B cell (primary cell): ENCODE measurements at regions not wholly inside any gene's neighbourhood (a gene's known extent, or its start where the extent isn't known, plus 50 kb on each side); places are given as distances from the start of the nearest gene placed in this dataset.

Experiments used
- ATAC-seq: fragments of 200-7000 bp; cut with Tn5 transposase; one replicate; pipeline ENCODE4 v1.10.0; 2021; ENCODE audit warnings: low read depth, mild to moderate bottlenecking, moderate number of reproducible peaks, moderate library complexity
- CTCF ChIA-PET: fragments of 350-600 bp; sonication (Branson Sonifier 250); formaldehyde crosslinking; loops from one replicate; lab custom pipeline; 2021; ENCODE audit warnings: antibody characterized with exemption, inconsistent platforms; lab: Charles Lee
- POLR2A ChIA-PET: fragments of 350-600 bp; sonication (Branson Sonifier 250); formaldehyde crosslinking; loops from one replicate; lab custom pipeline; 2021; ENCODE audit warnings: antibody characterized with exemption; lab: Charles Lee
- DNase-seq: peaks from one replicate; pipeline ENCODE4 v3.0.0; 2013
- H2AFZ ChIP-seq: 2 replicates; pipeline ENCODE4 v1.6.1; 2012; ENCODE audit warnings: mild to moderate bottlenecking, low read depth, low read length; ENCODE audit not compliant: insufficient read depth, poor library complexity, severe bottlenecking
- H3K27ac ChIP-seq, 2 donors: 1 replicate in 1 of 2; 2 replicates in 1 of 2; pipeline ENCODE4 v1.5.1; 2012 to 2013; ENCODE audit warnings: low read length in 2 of 2, mild to moderate bottlenecking in 2 of 2, moderate library complexity in 1 of 2
- H3K27me3 ChIP-seq, 4 experiments: fragments of 200-600 bp in 1 of 4; sonication (generic) in 1 of 4; replicated peaks in 1 of 4; 1 replicate in 2 of 4; 2 replicates in 2 of 4; pipeline versions ENCODE4 v1.6.1 to v1.7.0; 2013 to 2016; ENCODE audit warnings: low read length in 3 of 4, mild to moderate bottlenecking in 2 of 4, mixed read lengths in 1 of 4, moderate library complexity in 1 of 4; ENCODE audit not compliant: insufficient read depth in 4 of 4, control insufficient read depth in 3 of 4; ENCODE audit errors: control extremely low read depth in 1 of 4
- H3K36me3 ChIP-seq, 2 experiments: replicated peaks in 1 of 2; 1 replicate in 1 of 2; 2 replicates in 1 of 2; pipeline versions ENCODE4 v1.6.1 to v1.7.1; 2013; ENCODE audit warnings: low read length in 1 of 2; ENCODE audit not compliant: insufficient read depth in 2 of 2, control insufficient read depth in 1 of 2; ENCODE audit errors: control extremely low read depth in 1 of 2, extremely low read depth in 1 of 2
- H3K4me1 ChIP-seq, 2 donors: fragments of 200-600 bp in 1 of 2; sonication (generic) in 1 of 2; 1 replicate in 1 of 2; 2 replicates in 1 of 2; pipeline versions ENCODE4 v1.5.1 to v1.6.1; 2013 to 2017; ENCODE audit warnings: low read length in 2 of 2; ENCODE audit not compliant: control insufficient read depth in 2 of 2, insufficient read depth in 2 of 2
- H3K4me2 ChIP-seq: replicated peaks from 2 replicates; pipeline ENCODE3; 2012; ENCODE audit warnings: mild to moderate bottlenecking, low read depth, low read length; ENCODE audit not compliant: poor library complexity, severe bottlenecking
- H3K4me3 ChIP-seq, 5 experiments: fragments of 200-600 bp in 1 of 5; sonication (generic) in 1 of 5; 1 replicate in 3 of 5; 2 replicates in 2 of 5; pipeline versions ENCODE4 v1.5.1 to v1.7.0; 2011 to 2016; ENCODE audit warnings: low read length in 4 of 5, mild to moderate bottlenecking in 4 of 5, low read depth in 2 of 5, control low read depth in 1 of 5, moderate library complexity in 1 of 5; ENCODE audit not compliant: insufficient read depth in 1 of 5; ENCODE audit errors: control extremely low read depth in 1 of 5, extremely low read depth in 1 of 5
- H3K79me2 ChIP-seq: fragments of 200-600 bp; sonication (generic); one replicate; pipeline ENCODE4 v1.6.0; 2016; ENCODE audit warnings: low read length; ENCODE audit not compliant: control insufficient read depth, insufficient read depth
- H3K9ac ChIP-seq: fragments of 200-600 bp; sonication (generic); 2 replicates; pipeline ENCODE4 v1.6.1; 2017; ENCODE audit warnings: mild to moderate bottlenecking, low read length, moderate library complexity
- H3K9me3 ChIP-seq, 3 donors: one replicate each; pipeline versions ENCODE4 v1.6.1 to v1.7.1; 2013; ENCODE audit warnings: low read length in 2 of 3; ENCODE audit not compliant: control insufficient read depth in 2 of 3, insufficient read depth in 1 of 3; ENCODE audit errors: control extremely low read depth in 1 of 3
- H4K20me1 ChIP-seq: 2 replicates; pipeline ENCODE4 v1.6.0; 2012; ENCODE audit warnings: mild to moderate bottlenecking, low read length; ENCODE audit not compliant: insufficient read depth, control insufficient read depth, poor library complexity, severe bottlenecking
- H3K27ac Mint-ChIP-seq: one replicate; pipeline ENCODE4 v1.8.0; 2021; ENCODE audit warnings: mixed read lengths
- H3K27me3 Mint-ChIP-seq: one replicate; pipeline ENCODE4 v1.8.0; 2021; ENCODE audit warnings: mixed read lengths
- H3K4me1 Mint-ChIP-seq: one replicate; pipeline ENCODE4 v1.8.0; 2021; ENCODE audit warnings: mixed read lengths
- H3K4me3 Mint-ChIP-seq: one replicate; pipeline ENCODE4 v1.8.0; 2021; ENCODE audit warnings: mixed read lengths
- H3K9me3 Mint-ChIP-seq: one replicate; pipeline ENCODE4 v1.8.0; 2022; ENCODE audit warnings: mixed read lengths; ENCODE audit not compliant: insufficient read depth
- CTCF ChIP-seq: fragments of 200-600 bp; IDR thresholded peaks from one replicate; pipeline ENCODE4 v1.8.0; 2022; ENCODE audit warnings: antibody characterized with exemption, mild to moderate bottlenecking
- EZH2 ChIP-seq: IDR thresholded peaks from 2 replicates; pipeline ENCODE4 v1.6.1; 2012; ENCODE audit warnings: borderline replicate concordance, low read depth, mild to moderate bottlenecking, moderate library complexity, low read length; ENCODE audit not compliant: insufficient read depth, poor library complexity, severe bottlenecking
- WGBS: methylation state at CpG from one replicate; pipeline ENCODE4 v1.1.5; 2013; ENCODE audit warnings: missing lambda C conversion rate; ENCODE audit not compliant: insufficient coverage; 5-methylcytosine and 5-hydroxymethylcytosine counted together
- intact Hi-C: fragments of 100-400 bp; cut with micrococcal nuclease; formaldehyde crosslinking; loops from one replicate; pipeline ENCODE4 v1.10.0; 2022

- H3K9me3 ChIP-seq = no peaks in the 10 kb centered on the region
- H3K4me1 ChIP-seq = no peaks in the 10 kb centered on the region
- no peaks in the 10 kb centered on the region for H3K36me3 ChIP-seq
- TF ChIP-seq CTCF (no peak), EZH2 (no peak)
- Mint-ChIP-seq H3K4me1 (no peaks in the 10 kb centered on the region), H3K27me3 (peaks cover 4% of the 10 kb centered on the region), H3K27ac (no peak overlapping the region), H3K9me3 (no peaks in the 10 kb centered on the region), H3K4me3 (no peak overlapping the region)
- H3K4me2 ChIP-seq = no peak overlapping the region
- ATAC-seq (no peak), DNase-seq (no peak)
- intact Hi-C loops = no loop called here
- H3K27ac ChIP-seq = no peak overlapping the region
- no peak overlapping the region for H3K4me3 ChIP-seq
- H2AFZ ChIP-seq = no peak overlapping the region
- WGBS = 94% methylated on average over 7 of the region's 8 CpGs
- no peak overlapping the region for H3K9ac ChIP-seq
- CTCF ChIA-PET = no interaction called here
- no peaks in the 10 kb centered on the region for H4K20me1 ChIP-seq
- no peaks in the 10 kb centered on the region for H3K27me3 ChIP-seq
- POLR2A ChIA-PET = no interaction called here
- H3K79me2 ChIP-seq = no peaks in the 10 kb centered on the region
These were observed 209.8 kb upstream of the NFIA start for GRCh38 chr1:60872426-60873054.

GRCh38 chr1:60870269-60870865 is 212.0 kb upstream of the NFIA start:
- H3K4me3 Mint-ChIP-seq = no peak overlapping the region
- Histone ChIP-seq H3K4me1 (no peaks in the 10 kb centered on the region), H2AFZ (no peak overlapping the region), H3K9me3 (no peaks in the 10 kb centered on the region), H3K9ac (no peak overlapping the region), H3K4me2 (no peak overlapping the region), H3K27me3 (no peaks in the 10 kb centered on the region), H3K27ac (no peak overlapping the region), H3K79me2 (no peaks in the 10 kb centered on the region), H4K20me1 (no peaks in the 10 kb centered on the region), H3K4me3 (no peak overlapping the region), H3K36me3 (no peaks in the 10 kb centered on the region)
- ATAC-seq = no peak
- intact Hi-C loops = no loop called here
- TF ChIP-seq CTCF (no peak), EZH2 (no peak)
- POLR2A ChIA-PET = no interaction called here
- WGBS = 91% methylated on average over 3 of the region's 5 CpGs
- H3K4me1 Mint-ChIP-seq = no peaks in the 10 kb centered on the region
- no peak for DNase-seq
- H3K9me3 Mint-ChIP-seq = no peaks in the 10 kb centered on the region
- H3K27ac Mint-ChIP-seq = no peak overlapping the region
- CTCF ChIA-PET = no interaction called here
- H3K27me3 Mint-ChIP-seq = peaks cover 4% of the 10 kb centered on the region
